Keratinocyte (primary cell): ENCODE measurements at regions not wholly inside any gene's neighbourhood (a gene's known extent, or its start where the extent isn't known, plus 50 kb on each side); places are given as distances from the start of the nearest gene placed in this dataset.

ENCODE experiments used
- DNase-seq: peaks from one replicate; pipeline ENCODE4 v3.0.0-alpha.2; 2011; ENCODE audit warnings: low read depth, missing footprints, low spot score
- FAIRE-seq: peaks from 2 replicates; lab custom pipeline; 2011; peaks lifted over from hg19 to GRCh38; lab: Jason Lieb, UNC
- H2AFZ ChIP-seq: 2 replicates; pipeline ENCODE4 v1.6.0; 2012; ENCODE audit warnings: low read length, control low read depth, inconsistent platforms; ENCODE audit not compliant: control insufficient read depth
- H3K27ac ChIP-seq: 2 replicates; pipeline ENCODE4 v1.5.1; 2011; ENCODE audit warnings: low read length; ENCODE audit not compliant: control insufficient read depth, insufficient read depth
- H3K27me3 ChIP-seq: 3 replicates; pipeline ENCODE4 v1.6.0; 2011; ENCODE audit warnings: low read length; ENCODE audit not compliant: control insufficient read depth, insufficient read depth; ENCODE audit errors: extremely low read depth
- H3K36me3 ChIP-seq, 2 experiments: 2 replicates in 1 of 2; 3 replicates in 1 of 2; pipeline ENCODE4 v1.5.1; 2011; ENCODE audit warnings: low read length in 2 of 2, mild to moderate bottlenecking in 1 of 2; ENCODE audit not compliant: control insufficient read depth in 2 of 2, insufficient read depth in 2 of 2; ENCODE audit errors: extremely low read depth in 1 of 2
- H3K4me1 ChIP-seq: 3 replicates; pipeline ENCODE4 v1.5.1; 2011; ENCODE audit warnings: low read length; ENCODE audit not compliant: control insufficient read depth, insufficient read depth; ENCODE audit errors: extremely low read depth
- H3K4me2 ChIP-seq: 3 replicates; pipeline ENCODE4 v1.6.0; 2011; ENCODE audit warnings: low read depth, low read length; ENCODE audit not compliant: control insufficient read depth, insufficient read depth; ENCODE audit errors: extremely low read depth
- H3K4me3 ChIP-seq, 3 experiments: fragments of 200-600 bp in 1 of 3; sonication (generic) in 1 of 3; 2 replicates in 2 of 3; 3 replicates in 1 of 3; pipeline ENCODE4 v1.5.1; 2011 to 2016; ENCODE audit warnings: low read length in 3 of 3, mild to moderate bottlenecking in 3 of 3, control low read depth in 2 of 3, inconsistent platforms in 1 of 3, low read depth in 1 of 3, mixed read lengths in 1 of 3, mixed run types in 1 of 3, moderate library complexity in 1 of 3; ENCODE audit not compliant: control insufficient read depth in 2 of 3, insufficient read depth in 2 of 3; ENCODE audit errors: extremely low read depth in 1 of 3
- H3K79me2 ChIP-seq: 2 replicates; pipeline ENCODE4 v1.6.0; 2012; ENCODE audit warnings: low read length; ENCODE audit not compliant: control insufficient read depth, insufficient read depth
- H3K9ac ChIP-seq: 3 replicates; pipeline ENCODE4 v1.6.0; 2011; ENCODE audit warnings: low read length; ENCODE audit not compliant: control insufficient read depth, insufficient read depth; ENCODE audit errors: extremely low read depth
- H3K9me1 ChIP-seq: 3 replicates; pipeline ENCODE4 v1.6.0; 2011; ENCODE audit warnings: low read length; ENCODE audit not compliant: control insufficient read depth, insufficient read depth; ENCODE audit errors: extremely low read depth
- H3K9me3 ChIP-seq: 2 replicates; pipeline ENCODE4 v1.5.1; 2012; ENCODE audit warnings: low read depth, low read length; ENCODE audit not compliant: control insufficient read depth
- H4K20me1 ChIP-seq: 3 replicates; pipeline ENCODE4 v1.6.0; 2011; ENCODE audit warnings: low read length; ENCODE audit not compliant: control insufficient read depth, insufficient read depth; ENCODE audit errors: extremely low read depth
- EZH2 ChIP-seq: IDR thresholded peaks from one replicate; pipeline ENCODE4 v1.6.1; 2012; ENCODE audit warnings: inconsistent platforms, mild to moderate bottlenecking, low read length, moderate library complexity
- dilution Hi-C: fragments of 300-500 bp; cut with MboI; formaldehyde crosslinking; loops from one replicate; pipeline ENCODE4 v1.7.0; 2020; ENCODE audit warnings: low sequenced_read_pairs; ENCODE audit not compliant: extremely low pct_ligation_motif_present
- TF ChIP-seq, protein P1 (sequence below), 3 experiments: IDR thresholded peaks in 1 of 3; conservative IDR thresholded peaks in 1 of 3; optimal IDR thresholded peaks in 1 of 3; 2 replicates in 2 of 3; 3 replicates in 1 of 3; pipeline versions ENCODE3 to v1.5.1; 2011; ENCODE audit warnings: low read length in 3 of 3, mild to moderate bottlenecking in 3 of 3, moderate library complexity in 2 of 3, control low read depth in 1 of 3, inconsistent platforms in 1 of 3; ENCODE audit not compliant: insufficient read depth in 2 of 3; ENCODE audit errors: extremely low read depth in 1 of 3

DNA sequence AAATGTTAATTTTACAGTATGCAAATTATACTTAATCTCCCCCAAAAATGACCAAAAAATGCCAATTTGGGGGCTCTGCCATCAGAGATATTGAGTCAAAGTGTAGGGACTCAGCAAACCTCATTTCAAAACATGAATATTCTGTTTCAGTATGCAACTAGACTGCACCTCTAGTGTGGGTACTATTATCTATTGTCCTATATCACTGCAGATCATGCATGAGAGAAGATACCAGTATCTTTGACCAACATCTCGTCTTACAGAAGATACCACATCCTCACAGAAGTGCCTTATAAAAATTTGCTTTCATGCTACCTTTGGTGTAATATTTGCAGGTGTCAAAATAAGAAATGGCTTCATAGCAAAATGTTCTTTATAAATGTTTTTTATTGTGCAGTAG lies 623.8 kb downstream of the TENT5A start:
- dilution Hi-C loops = no loop called here
- no peaks in the 10 kb centered on the region for H3K79me2 ChIP-seq
- no peaks in the 10 kb centered on the region for H4K20me1 ChIP-seq
- H3K4me1 ChIP-seq = no peaks in the 10 kb centered on the region
- DNase-seq (no peak), FAIRE-seq (no peak)
- H3K27ac ChIP-seq = no peak overlapping the region
- H3K9ac ChIP-seq = no peak overlapping the region
- H3K9me3 ChIP-seq = no peaks in the 10 kb centered on the region
- no peak overlapping the region for H2AFZ ChIP-seq
- no peak overlapping the region for H3K4me2 ChIP-seq
- H3K27me3 ChIP-seq = no peaks in the 10 kb centered on the region
- no peaks in the 10 kb centered on the region for H3K36me3 ChIP-seq
- no peaks in the 10 kb centered on the region for H3K9me1 ChIP-seq
- TF ChIP-seq, protein P1, sequence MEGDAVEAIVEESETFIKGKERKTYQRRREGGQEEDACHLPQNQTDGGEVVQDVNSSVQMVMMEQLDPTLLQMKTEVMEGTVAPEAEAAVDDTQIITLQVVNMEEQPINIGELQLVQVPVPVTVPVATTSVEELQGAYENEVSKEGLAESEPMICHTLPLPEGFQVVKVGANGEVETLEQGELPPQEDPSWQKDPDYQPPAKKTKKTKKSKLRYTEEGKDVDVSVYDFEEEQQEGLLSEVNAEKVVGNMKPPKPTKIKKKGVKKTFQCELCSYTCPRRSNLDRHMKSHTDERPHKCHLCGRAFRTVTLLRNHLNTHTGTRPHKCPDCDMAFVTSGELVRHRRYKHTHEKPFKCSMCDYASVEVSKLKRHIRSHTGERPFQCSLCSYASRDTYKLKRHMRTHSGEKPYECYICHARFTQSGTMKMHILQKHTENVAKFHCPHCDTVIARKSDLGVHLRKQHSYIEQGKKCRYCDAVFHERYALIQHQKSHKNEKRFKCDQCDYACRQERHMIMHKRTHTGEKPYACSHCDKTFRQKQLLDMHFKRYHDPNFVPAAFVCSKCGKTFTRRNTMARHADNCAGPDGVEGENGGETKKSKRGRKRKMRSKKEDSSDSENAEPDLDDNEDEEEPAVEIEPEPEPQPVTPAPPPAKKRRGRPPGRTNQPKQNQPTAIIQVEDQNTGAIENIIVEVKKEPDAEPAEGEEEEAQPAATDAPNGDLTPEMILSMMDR (optimal IDR thresholded peaks at IDR 0.05 in 1 of 3, IDR thresholded peaks at IDR 0.05 in 1 of 3, conservative IDR thresholded peaks at IDR 0.05 in 1 of 3; ENCODE audit: extremely low read depth in 1 of 3, insufficient read depth in 2 of 3, low read length in 3 of 3) = no peak
- TF ChIP-seq EZH2 = no peak
- no peak overlapping the region for H3K4me3 ChIP-seq

DNA sequence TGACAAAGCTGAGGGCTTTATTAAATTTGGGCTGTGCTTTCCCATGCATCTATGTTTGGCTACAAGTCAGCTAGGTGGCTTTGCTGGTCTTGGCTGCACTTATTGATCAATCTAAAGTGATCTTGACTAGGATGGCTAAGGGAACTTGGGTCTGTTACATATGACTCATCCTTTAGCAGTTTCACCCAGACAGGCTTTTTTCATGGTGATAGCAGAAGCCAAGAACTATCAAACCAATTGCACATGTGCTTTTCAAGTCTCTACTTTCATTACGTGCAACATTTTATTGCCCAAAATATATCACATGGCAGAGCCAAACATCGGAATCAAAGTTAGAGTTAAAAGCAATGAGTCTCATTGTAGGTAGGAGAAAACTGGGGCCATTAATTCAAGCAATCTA lies 626.3 kb downstream of the TENT5A start:
- Histone ChIP-seq H3K4me2 (no peak overlapping the region), H3K9ac (no peak overlapping the region), H3K79me2 (no peaks in the 10 kb centered on the region), H3K27me3 (no peaks in the 10 kb centered on the region), H3K36me3 (no peaks in the 10 kb centered on the region), H3K4me3 (no peak overlapping the region), H2AFZ (no peak overlapping the region), H3K9me1 (no peaks in the 10 kb centered on the region), H3K9me3 (no peaks in the 10 kb centered on the region), H4K20me1 (no peaks in the 10 kb centered on the region), H3K27ac (no peak overlapping the region), H3K4me1 (no peaks in the 10 kb centered on the region)
- no peak for FAIRE-seq
- DNase-seq = no peak
- TF ChIP-seq EZH2 = no peak
- TF ChIP-seq, protein P1 (optimal IDR thresholded peaks at IDR 0.05 in 1 of 3, IDR thresholded peaks at IDR 0.05 in 1 of 3, conservative IDR thresholded peaks at IDR 0.05 in 1 of 3; ENCODE audit: extremely low read depth in 1 of 3, insufficient read depth in 2 of 3, low read length in 3 of 3) = no peak
- dilution Hi-C loops = no loop called here
